GM18951 (cell line): ENCODE measurements at regions not wholly inside any gene's neighbourhood (a gene's known extent, or its start where the extent isn't known, plus 50 kb on each side); places are given as distances from the start of the nearest gene placed in this dataset.

Source experiments
- POLR2A ChIP-seq: IDR thresholded peaks from 4 replicates; pipeline ENCODE4 v1.6.1; 2011; ENCODE audit warnings: mild to moderate bottlenecking; ENCODE audit not compliant: insufficient read length, insufficient read depth; ENCODE audit errors: extremely low read depth
- in situ Hi-C: fragments of 300-500 bp; cut with MboI; formaldehyde crosslinking; loops from one replicate; pipeline ENCODE4 v1.12.0; 2022; ENCODE audit warnings: low sequenced_read_pairs, mixed read lengths, inconsistent platforms; ENCODE audit not compliant: unreplicated experiment

DNA sequence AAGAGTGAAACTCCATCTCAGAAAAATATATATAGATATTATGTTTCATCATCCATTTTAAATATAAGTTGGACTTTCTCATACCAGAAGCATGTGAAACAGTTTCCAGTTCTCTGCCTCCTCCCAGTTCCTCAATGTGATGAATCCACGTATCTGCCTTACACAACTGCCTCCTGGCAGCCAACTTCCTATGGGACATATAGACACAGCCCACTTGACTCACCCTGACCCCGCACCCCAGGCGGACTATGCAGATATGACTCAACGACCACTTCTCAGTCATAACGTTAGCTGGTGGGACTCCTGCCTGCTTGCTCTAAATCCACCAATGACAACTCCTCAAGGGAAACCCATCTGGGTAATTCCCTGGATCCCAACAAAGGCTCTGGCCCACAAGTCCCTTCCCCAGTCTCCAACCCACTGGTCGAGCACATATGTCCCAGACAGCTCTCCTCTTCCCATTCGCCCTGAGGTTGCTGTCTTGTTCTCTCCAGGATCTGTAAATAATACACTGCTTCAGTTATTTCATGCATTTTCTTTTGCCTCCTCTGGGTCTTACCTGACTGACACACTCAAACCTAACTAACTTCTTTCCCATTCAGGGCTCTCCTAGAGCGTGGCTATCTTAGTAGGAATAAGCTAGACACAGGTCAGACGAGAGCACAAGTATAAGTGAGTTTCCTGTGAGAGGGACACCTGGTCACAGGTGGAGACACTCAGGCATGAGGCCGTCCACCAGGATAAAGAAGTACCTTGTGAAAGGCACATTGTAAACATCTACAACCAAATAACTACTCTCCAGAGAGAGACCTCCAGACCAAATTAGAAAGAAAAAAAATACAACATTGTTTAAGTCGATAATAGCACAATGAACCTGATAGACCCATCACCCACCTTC is 548.5 kb downstream of the CD83 start:
- TF ChIP-seq POLR2A, result no peak
- in situ Hi-C loops, result no loop called here

DNA sequence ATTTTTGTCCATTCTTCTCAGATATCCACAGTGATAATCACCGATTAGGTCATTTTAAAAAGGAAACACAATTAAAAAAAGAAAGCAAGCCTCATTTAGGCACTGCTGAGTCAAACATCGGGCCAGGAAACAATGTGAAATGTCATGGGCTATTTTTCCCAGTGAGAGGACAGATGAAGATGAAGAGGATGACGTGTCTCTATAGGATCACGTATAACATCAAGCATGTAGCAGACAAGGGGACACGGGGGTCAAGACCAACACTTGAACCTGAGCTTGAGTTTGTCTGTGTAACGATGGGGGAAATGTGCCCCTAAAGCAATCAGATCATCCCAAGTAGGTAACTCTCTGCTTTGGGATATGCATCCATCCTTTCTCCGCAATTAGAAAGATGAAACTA is 553.2 kb downstream of the CD83 start:
- TF ChIP-seq POLR2A, result no peak
- in situ Hi-C loops, result no loop called here

DNA sequence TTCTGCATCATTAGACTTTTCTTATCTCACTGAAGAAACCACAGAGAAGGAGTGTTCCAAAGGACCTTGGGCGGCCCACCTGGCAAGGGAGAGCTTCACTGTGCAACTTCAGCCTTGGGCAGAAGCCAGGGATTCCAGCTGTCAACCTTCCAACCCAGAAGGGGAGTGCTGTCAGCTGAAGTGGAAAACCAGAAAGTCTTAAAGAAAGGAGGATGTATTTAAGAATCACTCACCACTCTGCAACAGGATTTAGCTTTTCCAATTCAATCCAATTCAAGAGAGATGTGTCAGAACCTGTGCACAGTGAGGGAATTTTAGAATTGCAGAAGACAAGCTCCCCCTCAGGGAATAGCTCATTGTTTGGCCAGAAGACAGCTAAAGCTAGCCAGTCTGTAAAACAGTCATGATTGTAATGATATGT is 553.7 kb downstream of the CD83 start:
- in situ Hi-C loops, result no loop called here

DNA sequence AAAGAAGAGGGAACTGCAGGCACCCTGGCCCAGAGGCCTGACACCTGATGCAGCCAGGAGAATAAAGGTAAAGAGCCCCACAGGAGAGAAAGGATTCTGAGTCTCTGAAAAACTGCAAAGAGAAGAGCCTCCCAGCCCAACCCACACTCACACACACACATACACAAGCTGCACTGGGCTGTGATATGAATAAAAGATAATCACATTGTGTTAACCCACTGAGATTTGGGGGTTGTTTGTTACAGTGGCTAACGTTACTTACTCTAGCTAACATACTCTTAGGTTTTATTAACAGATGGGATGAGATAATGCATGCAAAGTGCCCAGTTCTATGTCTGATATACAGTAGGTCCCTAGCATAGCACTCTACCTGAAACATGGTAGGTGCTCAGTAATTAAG is 554.4 kb downstream of the CD83 start:
- in situ Hi-C loops, result no loop called here
- TF ChIP-seq POLR2A, result no peak

More for the DNA sequence above, 553.7 kb downstream of the CD83 start:
- no peak for TF ChIP-seq POLR2A

DNA sequence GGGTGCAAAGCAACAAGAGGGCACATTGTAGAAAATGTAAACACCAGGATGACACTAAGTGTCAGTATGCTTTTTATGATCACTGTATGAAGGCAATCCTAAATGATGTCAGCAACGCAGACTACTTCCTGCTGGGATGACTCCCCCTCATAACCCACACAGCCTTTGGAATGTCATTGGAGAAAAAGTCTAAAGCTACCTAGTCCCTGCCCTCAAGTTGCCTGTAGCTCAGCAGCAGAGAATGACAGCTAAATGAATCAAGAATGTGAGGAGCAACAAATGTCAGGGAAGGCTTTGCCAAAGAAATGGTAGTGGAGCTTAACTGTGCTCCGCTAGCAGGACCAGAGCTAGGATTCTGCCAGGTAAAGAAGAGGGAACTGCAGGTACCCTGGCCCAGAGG is 555.6 kb downstream of the CD83 start:
- in situ Hi-C loops, result no loop called here
- TF ChIP-seq POLR2A, result no peak

DNA sequence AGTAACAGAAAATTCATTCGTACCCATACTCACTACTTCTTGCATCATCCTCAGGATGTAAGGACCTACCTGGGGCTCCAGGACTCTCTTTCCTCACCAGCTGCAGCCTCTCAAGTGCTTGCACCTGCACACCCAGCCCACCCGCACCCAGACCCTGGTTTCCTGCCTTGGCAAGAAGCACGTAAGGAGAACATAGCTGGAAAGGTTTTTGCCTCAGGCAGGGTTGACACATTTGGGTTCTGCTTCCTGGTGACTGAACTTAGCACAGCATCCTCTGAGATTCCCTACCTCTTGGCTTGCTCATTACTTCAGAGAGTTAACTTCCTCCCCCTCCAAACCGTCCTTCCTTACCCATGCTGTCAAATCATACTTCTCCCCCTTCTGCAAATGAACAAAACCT is 556.9 kb downstream of the CD83 start:
- no peak for TF ChIP-seq POLR2A
- in situ Hi-C loops, result no loop called here

DNA sequence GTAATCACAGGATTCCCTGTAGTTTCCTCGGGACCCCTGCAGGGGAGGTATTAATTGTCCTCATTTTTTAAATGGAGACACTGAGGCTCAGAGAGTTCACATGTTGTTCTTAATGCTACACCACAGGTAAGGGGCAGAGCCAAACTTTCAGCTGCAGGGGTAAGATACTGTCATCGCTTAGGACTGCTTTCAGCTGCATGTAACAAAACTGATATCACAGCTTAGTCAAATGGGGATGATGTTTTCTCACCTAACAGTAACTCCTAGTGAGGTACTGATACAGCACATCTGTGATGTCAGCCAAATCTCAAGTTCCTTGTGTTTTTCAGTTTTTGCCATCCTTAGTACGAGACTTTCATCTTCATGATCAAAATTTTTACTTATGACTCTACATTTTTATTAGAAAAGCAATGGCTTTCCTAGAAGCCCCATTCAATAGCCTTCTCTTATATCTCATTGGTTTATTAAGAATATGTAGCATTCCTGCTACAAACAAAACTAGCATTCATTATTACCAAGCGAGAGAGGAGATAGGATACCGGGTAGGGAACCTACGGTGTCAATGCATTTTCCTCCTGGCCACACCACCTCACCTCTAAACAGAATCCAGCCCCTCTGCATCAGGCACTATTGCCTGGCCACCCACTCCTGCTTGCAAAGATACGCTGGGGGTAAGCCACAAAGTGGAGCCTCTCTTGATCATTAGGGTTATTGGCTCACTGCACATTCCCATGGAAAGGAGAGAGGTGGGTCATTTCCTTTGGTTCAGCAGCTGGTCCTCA is 557.5 kb downstream of the CD83 start:
- in situ Hi-C loops, result no loop called here
- no peak for TF ChIP-seq POLR2A

DNA sequence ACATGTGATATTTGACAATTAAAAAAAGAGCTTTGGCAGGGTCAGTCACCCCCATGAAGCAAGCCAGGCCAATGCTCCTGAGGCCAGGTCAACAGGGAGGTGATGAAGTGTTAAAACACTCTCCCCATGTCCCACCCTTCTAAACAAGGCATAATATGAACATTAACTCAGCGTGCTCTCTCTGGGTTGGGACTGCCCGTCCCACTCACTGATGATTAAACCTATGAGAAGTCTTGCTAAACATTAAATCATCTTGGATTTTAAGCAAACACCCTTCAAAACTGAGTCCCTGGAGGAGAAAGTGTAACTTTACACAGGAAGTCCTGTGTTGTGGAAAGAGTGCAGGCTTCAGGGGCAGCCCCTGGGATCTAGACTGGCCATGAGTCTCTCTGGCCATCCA is 558.5 kb downstream of the CD83 start:
- in situ Hi-C loops, result no loop called here
- TF ChIP-seq POLR2A, result no peak

DNA sequence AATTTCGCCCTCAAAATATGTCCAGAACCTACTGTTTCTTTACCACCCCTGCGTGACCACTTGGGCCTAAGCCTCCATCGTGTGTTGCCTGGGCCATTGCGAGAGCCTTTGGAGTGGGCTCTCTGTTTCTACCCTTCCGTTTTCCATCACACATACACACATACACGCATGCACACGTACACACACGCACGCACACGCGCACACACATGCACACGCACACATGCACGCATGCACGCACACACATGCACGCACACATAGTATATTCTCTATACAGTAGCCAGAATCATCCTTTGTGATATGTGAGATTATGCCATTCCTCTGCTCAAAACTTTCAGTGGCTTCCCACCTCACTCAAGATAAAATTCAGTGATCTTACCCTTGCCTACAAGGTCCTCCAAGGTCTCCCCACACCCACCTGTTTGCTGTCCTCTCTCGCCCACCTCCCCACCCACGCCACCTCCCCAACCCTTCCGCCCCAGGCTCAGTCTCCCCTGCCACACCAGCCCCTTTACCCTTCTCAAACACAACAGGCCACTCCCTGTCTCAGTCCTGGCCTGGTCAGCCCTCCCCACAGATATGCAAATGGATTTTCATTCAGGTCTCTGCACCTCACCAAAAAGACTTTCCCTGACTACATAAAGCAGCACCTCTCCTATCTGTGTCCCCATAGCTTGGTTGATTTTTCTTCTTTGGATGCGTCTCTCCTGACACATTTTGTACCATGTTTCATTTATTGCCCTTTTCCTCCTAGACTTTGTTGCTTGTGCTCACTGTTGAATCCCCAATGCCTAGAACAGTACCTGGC is 559.6 kb downstream of the CD83 start:
- TF ChIP-seq POLR2A, result no peak
- in situ Hi-C loops, result no loop called here

DNA sequence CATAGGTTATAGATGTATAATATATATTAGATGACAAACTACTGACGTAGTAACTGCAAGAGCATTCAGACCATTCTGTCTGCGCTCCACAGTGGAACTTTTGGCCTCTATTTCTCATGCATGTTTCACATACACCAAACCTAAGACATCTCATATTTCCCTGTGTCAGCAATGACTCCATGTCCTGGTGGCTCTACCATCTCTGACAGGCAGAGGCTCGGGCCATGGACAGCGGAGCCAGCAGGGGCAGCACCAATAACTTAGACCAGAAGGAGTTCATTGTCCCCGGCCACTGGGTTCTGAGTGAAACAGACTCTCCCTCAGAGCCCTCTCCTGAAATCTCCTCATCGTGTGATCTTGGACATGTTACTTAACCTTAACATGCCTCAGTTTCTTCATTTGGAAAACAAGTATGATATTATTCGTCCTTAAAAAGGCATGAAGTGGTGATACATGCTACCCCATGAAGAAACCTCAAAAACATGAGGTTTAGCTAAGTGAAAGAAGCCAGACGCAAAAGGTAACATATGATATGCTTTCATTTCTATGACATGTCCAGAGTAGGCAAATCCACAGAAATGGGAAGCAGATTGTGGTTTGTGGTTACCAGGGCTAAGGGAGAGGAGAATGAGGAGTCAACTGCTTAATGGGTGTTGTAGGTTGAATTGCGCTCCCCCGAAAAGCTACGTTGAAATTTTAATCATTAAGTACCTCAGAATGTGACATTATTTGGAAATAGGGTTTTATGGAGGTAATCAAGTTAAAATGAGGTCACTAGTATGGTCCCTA is 564.0 kb upstream of the JARID2 start:
- TF ChIP-seq POLR2A, result no peak
- in situ Hi-C loops, result no loop called here

DNA sequence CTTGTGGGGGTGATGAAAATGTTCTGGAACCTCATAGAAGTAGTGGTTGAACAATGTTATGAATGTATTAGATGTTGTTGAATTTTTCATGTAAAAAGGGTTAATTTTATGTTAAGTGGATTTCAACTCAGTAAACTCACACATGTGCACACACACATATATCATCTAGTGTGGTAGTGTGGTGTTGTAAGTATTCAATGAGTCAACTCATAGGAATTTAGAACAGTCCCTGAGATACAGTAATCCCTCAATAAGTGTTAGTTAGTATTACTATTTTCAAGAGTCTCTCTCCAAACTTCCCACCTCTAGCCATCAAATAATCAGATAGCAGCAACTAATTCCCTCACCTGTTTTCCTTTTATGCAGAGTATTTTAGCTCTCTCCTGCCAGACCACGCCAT is 563.1 kb upstream of the JARID2 start:
- in situ Hi-C loops, result no loop called here
- TF ChIP-seq POLR2A, result no peak

DNA sequence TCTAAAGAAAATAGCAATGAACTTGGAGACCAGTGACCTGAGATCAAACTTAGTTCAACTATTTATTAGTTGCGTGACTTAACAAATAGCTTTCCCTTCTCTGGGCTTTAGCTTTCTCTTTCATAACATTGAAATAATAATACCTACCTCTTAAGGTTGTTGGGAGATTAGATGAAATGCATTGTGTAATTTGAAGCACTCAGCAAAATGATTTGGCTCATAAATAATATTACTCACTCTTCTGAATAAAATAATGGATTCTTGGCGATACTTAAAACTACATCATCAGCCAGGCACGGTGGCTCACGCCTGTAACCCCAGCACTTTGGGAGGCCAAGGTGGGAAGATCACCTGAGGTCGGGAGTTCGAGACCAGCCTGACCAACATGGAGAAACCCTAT is 556.2 kb upstream of the JARID2 start:
- no peak for TF ChIP-seq POLR2A
- in situ Hi-C loops, result no loop called here

DNA sequence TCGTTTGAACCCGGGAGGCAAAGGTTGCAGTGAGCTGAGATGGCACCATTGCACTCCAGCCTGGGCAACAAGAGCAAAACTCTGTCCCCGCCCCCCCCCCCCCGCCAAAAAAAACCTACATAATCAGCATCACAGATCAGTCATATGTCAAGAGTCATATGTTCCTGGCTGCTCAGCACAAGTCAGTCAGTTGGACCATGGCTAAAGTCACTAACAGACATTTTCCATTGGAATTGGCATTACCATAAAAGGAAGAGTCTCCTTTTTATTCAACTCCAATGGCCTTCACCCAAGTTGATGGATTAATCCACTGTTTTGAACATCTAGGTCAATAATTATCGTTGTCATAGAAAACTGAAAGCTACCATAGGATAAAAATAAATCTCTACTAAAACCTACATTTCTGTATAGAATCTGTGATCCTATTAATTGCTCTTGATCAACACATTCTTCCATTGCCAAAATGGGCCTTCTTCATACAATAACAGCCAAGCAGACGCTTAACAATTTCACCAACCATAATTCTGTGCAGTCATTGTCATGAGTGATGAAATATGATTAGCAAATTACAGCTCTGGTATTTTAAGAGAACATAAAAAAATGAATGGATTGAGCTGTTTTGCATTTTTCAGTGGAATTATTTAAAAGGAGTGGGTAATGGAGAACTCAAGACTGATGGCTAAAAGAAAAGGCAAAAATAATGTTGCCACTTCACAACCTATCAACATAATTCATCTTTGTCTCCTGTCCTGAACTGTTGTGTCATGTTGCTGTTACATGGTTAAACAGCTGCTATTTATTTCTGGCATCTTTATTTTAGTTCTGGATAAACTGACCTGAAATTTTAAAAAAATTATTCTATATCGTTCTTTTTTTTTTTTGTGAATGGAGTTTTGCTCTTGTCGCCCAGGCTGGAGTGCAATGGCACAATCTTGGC is 555.5 kb upstream of the JARID2 start:
- TF ChIP-seq POLR2A, result no peak
- in situ Hi-C loops, result no loop called here
